GM12891 (cell line): ENCODE measurements at regions not wholly inside any gene's neighbourhood (a gene's known extent, or its start where the extent isn't known, plus 50 kb on each side); places are given as distances from the start of the nearest gene placed in this dataset.
A peak's percentile ranks its signal among the peaks of the same experiment; 100 is the strongest.

Source experiments
- DNase-seq: peaks from one replicate; pipeline ENCODE4 v3.0.0; 2011; ENCODE audit warnings: low spot score; ENCODE audit not compliant: insufficient read length
- FAIRE-seq: peaks from 2 replicates; lab custom pipeline; 2011; peaks lifted over from hg19 to GRCh38; lab: Jason Lieb, UNC
- PAX5 ChIP-seq: IDR thresholded peaks from 2 replicates; pipeline ENCODE4 v1.6.1; 2011; ENCODE audit warnings: low read length, moderate library complexity, mild to moderate bottlenecking; ENCODE audit not compliant: insufficient read depth, severe bottlenecking
- POLR2A ChIP-seq: IDR thresholded peaks from 2 replicates; pipeline ENCODE4 v1.6.1; 2011; ENCODE audit warnings: low read depth, low read length, control low read depth
- POLR2AphosphoS5 ChIP-seq: IDR thresholded peaks from 2 replicates; pipeline ENCODE4 v1.6.1; 2011; ENCODE audit warnings: low read depth, low read length, control low read depth
- POU2F2 ChIP-seq: IDR thresholded peaks from 2 replicates; pipeline ENCODE4 v1.6.1; 2011; ENCODE audit warnings: low read depth, mild to moderate bottlenecking, control low read depth, low read length, moderate library complexity
- SPI1 ChIP-seq: IDR thresholded peaks from 2 replicates; pipeline ENCODE4 v1.6.1; 2011; ENCODE audit warnings: low read depth, low read length, control low read depth
- TAF1 ChIP-seq: IDR thresholded peaks from 2 replicates; pipeline ENCODE4 v1.6.1; 2011; ENCODE audit warnings: low read depth, low read length, control low read depth

DNA sequence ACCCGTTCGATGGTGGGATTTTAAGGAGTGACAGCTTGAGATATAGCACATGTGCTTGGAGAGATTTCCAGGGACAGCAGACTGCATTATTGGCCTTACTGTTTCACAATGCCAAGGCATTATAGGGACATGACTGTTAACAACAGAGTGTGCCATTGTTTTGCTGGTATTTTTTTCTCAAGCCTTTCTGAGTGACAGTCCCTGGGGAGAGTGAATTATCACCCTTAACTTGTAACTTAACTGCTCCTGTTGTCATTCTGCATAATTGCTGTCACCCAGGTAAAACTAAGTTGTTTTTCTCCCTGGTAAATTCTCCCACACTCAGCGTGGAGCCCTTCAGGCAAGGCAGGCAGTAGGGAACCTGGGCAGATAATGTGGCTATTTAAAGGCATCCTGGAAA lies 989.2 kb upstream of the LCORL start:
- FAIRE-seq (no peak), DNase-seq (no peak)
- TF ChIP-seq POLR2AphosphoS5 = no peak

DNA sequence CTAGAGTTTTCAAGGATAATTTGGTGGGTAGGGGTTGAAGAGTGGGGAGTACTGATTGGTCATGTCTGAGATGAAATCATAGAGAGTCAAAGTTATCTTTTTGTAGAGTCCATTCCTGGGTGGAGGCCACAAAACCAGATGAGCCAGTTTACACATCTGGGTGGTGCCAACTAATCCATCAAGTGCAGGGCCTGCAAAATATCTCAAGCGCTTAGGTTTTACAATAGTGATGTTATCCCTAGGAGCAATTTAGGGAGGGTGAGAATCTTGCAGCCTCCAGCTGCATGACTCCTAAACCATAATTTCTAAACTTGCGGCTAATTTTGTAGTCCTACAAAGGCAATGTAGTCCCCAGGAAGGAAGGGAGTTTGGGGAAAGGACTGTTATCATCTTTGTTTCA lies 988.3 kb upstream of the LCORL start:
- DNase-seq = no peak
- FAIRE-seq = no peak
- TF ChIP-seq POU2F2 = no peak
- TF ChIP-seq POLR2A = no peak
- TF ChIP-seq PAX5 = no peak
- no peak for TF ChIP-seq TAF1
- TF ChIP-seq POLR2AphosphoS5 = no peak

DNA sequence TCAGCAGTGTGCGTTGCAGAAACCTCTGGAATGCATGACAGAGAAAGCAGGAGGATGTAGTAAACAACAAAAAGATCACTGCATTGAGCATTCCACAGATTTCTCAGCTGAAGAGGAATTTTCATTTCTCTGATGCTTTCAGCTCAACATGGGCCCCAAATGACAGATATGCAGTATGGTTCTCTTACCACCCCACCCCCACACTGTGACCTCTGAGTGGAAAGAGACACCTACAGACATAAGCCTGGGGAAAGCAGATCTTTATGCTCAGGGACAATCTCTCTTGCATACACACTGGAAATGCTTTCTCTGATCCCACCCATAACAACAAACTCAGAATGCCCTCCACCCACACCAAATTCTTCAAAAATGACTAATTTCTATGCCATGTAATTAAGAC lies 983.7 kb upstream of the LCORL start:
- TF ChIP-seq POU2F2 = no peak
- FAIRE-seq (no peak), DNase-seq (no peak)

DNA sequence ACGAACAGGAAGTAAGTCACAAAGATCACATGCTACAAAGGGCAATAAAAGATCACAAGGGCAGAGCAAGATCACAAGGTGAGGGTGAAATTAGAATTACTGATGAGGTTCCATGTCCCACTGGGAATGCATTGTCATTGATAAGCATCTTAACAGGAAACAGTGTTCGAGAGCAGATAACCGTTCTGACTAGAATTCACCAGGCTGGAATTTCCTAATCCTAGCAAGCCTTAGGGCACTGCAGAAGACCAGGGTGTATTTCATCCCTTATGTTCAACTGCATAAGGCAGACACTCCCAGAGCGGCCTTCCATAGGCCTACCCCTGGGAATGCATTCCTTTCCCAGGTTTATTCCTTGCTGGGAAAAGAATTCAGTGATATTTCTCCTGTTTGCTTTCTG lies 980.6 kb upstream of the LCORL start:
- TF ChIP-seq POU2F2 (no peak), PAX5 (no peak), TAF1 (no peak), POLR2A (no peak), POLR2AphosphoS5 (no peak), SPI1 (no peak)
- no peak for FAIRE-seq
- no peak for DNase-seq

DNA sequence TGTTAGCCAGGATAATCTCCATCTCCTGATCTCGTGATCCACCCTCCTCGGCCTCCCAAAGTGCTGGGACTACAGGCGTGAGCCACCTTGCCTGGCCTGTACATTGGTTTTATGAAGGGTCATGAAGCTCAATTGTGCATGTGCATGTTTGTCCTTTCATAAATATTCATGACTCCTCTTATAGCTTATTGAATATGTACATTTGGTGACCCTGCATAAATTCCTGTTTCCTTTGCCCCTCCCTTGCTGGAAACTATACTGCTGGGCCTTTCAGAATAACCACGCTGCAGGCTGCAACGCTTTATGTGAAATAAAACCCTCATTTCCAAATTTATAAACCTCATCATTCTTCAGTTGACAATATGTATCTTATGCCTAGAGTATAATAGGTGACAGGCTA lies 978.0 kb upstream of the LCORL start:
- DNase-seq (no peak), FAIRE-seq (no peak)
- no peak for TF ChIP-seq PAX5
- TF ChIP-seq SPI1 = no peak
- no peak for TF ChIP-seq POLR2A
- no peak for TF ChIP-seq POU2F2
- no peak for TF ChIP-seq POLR2AphosphoS5
- TF ChIP-seq TAF1 = no peak

DNA sequence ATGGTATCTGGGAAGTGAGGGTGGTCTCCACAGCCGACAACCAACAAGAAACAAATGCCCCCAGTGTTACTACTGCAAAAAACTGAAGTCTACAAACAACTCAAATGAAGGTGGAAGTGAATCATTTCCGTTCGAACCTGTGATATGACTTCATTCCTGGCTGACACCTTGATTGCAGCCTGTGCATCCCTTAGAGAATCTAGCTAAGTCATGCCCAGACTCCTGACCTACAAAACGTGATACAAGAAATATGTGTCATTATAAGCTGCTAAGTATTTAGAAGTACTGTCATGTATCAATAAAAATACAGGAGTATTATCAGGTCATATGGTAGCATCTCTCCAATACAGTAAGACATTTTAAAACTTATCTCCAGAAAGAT lies 959.7 kb upstream of the LCORL start:
- FAIRE-seq (no peak), DNase-seq (no peak)
- TF ChIP-seq POU2F2 = no peak
- no peak for TF ChIP-seq PAX5
- no peak for TF ChIP-seq POLR2A
- TF ChIP-seq POLR2AphosphoS5 = no peak
- no peak for TF ChIP-seq TAF1
- no peak for TF ChIP-seq SPI1

DNA sequence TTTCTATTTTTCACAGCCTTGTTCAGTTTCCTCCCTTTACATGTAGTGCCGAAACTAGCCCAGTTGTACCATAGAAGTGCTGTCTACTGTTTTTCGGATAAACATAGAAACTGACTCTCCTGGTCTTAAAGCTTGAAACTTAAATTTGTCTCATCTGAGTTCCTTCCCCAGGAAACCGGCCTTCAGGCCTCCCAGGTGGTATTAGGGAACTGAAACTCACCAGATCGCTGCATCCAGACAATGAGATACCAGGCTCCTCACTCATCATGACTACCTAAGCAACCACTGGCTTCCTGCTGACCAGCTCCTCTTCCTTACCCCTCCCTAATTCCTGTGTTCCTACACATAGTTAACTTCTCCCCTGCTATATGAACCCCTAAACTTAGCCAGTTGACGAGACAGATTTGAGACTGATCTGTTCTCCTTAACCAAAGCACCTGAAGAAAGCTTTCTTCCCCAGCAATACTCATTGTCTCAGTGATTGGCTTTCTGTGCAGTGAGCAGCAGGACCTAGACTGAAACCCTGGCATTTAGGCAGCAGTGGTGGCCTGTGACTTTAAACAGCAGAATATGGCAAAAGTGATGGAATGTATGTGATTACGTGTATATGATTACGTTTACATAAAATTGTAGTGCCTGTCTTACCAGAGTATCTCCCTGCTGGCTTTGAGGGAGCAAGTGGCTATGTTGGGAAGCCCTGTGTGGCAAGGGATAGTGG lies 959.1 kb upstream of the LCORL start:
- FAIRE-seq (peak; percentile 77), DNase-seq (no peak)
- TF ChIP-seq POLR2AphosphoS5 (no peak), SPI1 (peak; percentile 98)

DNA sequence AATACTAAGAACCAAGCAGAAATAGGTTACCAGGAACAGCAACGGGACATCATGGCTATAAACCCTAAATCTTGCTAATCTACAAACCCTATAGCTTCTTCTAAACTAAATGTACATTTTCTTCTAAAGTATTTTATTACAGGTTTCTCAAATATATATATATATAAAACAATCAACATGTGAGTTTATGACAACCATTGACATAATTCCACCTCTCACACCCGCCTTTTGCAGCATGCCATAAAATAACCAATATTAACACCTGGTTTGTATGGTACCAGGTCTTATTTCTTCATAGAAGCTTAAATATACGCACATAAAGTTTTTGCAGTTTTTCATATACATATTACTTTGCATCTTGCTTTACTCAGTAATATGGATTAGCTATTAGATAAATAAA lies 955.3 kb upstream of the LCORL start:
- DNase-seq (no peak), FAIRE-seq (no peak)
- TF ChIP-seq POLR2A (no peak), SPI1 (no peak), TAF1 (no peak), POU2F2 (no peak), POLR2AphosphoS5 (no peak), PAX5 (no peak)

DNA sequence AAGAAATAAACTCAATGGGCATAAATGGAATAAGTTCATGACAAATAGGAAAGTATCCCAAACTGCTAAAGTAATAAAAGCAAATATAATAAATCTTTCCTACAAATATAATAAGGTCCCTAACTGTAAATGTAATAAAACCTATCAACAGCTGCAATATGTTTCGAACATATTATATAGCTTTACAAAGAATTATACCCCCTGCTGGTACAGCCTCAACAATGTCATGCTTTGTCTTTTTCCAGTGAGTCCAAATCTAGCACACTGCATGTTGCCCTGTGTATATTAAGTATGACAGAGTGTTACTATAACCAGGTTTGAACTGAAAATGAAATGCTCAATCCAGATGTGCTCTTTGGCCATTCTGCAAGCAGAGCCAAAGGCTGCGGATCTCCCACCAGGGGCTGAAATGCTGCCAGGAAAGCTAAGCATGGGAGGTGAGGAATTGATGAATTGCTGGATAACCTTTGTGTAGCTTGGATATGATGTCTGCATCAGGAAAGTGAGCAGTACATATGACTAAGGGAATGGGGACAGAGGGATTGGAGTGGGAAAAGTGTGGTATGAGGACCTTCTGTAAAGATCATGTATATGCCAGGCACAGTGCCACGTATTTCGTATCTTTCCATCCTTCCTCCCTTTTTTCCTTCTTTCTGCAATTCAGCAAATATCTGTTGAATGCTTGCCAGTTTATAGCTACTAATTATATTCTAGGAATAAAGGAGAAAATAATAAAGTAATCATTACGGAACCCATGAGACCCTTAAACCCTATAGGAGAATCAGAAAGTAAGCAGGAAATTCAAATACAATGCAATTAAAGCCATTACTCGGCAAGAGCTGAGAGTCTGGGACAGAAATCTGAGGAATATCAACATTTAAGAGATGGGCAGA lies 954.6 kb upstream of the LCORL start:
- DNase-seq = no peak
- FAIRE-seq = no peak
- TF ChIP-seq POLR2AphosphoS5 (no peak), POLR2A (no peak), POU2F2 (no peak), PAX5 (no peak), TAF1 (no peak), SPI1 (no peak)

DNA sequence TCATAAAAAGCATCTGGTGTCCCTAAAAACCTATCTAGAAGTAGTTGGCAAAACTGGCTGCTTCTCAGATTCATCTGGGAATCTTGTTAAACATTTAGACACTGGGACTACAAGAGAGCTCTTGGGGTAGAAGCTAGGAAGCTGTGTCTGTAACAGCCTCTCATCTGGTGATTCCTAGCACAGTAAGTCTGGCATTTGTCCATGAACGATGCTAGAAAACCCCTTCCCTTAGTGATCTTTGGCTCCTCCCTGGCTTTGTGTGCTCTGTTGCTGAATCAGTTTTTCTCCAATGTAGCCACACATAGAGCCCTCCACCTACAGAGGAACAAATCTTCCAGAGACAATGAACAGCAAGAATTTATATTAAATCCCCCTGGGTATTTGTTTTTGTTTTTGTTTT lies 951.7 kb upstream of the LCORL start:
- FAIRE-seq (no peak), DNase-seq (no peak)
- no peak for TF ChIP-seq POLR2AphosphoS5
- TF ChIP-seq PAX5 = no peak
- TF ChIP-seq TAF1 = no peak
- TF ChIP-seq POLR2A = no peak
- no peak for TF ChIP-seq POU2F2
- no peak for TF ChIP-seq SPI1
